Liver (tissue), 3 donors: ENCODE measurements at regions not wholly inside any gene's neighbourhood (a gene's known extent, or its start where the extent isn't known, plus 50 kb on each side); places are given as distances from the start of the nearest gene placed in this dataset.

ENCODE experiments used
- HNF4G ChIP-seq: IDR thresholded peaks from 2 replicates; pipeline ENCODE4 v1.6.1; 2016; ENCODE audit warnings: antibody characterized with exemption
- NR2F2 ChIP-seq: IDR thresholded peaks from 2 replicates; pipeline ENCODE4 v1.6.1; 2016; ENCODE audit warnings: antibody characterized with exemption
- TF ChIP-seq, protein P1 (sequence below): fragments of 150-350 bp; IDR thresholded peaks from 2 replicates; pipeline ENCODE4 v1.5.1; 2017; ENCODE audit warnings: improper control_type of control experiment, low read depth, low read length; ENCODE audit not compliant: missing input control
- TF ChIP-seq, protein P2 (sequence below): IDR thresholded peaks from 2 replicates; pipeline ENCODE4 v1.6.1; 2016; ENCODE audit warnings: antibody characterized with exemption, mild to moderate bottlenecking
- donor health status: healthy.
- donor health status: healthy.

DNA sequence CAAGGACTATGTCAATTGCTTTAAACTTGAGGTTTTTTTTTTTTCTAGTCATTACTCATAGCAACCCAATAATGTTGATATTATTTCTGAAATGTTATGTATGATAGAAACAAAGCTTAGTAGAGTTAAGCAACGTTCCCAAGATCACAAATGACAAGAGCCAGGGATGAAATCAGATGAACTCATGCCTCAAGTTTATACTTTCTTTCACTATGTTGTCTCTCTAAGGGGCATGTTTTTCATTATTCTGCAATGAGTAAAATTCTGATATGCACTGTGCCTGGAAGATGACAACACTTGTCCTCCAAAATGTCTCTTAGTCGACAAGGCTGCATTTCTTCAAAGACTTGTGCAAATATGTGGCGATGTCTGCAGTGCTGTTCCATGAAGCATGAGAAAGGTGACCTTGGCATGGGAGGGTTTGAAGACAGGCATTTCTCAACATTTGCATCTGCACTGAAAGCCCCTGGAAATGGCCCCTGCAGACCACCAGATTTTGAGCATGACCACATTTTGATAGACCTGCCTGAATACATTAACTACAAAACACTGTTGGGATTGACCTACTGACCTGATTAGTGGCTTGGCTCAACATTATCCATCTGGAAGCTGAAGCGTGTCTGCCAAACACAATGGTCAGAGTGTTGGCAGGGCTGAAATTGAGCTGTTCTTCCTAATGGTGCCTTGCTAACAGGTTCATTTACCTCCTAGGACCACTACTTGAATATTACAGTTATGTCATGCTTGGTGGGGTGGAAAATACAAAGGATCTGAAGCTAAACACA, 1027.5 kb downstream of the CDH11 start:
- TF ChIP-seq, protein P1, sequence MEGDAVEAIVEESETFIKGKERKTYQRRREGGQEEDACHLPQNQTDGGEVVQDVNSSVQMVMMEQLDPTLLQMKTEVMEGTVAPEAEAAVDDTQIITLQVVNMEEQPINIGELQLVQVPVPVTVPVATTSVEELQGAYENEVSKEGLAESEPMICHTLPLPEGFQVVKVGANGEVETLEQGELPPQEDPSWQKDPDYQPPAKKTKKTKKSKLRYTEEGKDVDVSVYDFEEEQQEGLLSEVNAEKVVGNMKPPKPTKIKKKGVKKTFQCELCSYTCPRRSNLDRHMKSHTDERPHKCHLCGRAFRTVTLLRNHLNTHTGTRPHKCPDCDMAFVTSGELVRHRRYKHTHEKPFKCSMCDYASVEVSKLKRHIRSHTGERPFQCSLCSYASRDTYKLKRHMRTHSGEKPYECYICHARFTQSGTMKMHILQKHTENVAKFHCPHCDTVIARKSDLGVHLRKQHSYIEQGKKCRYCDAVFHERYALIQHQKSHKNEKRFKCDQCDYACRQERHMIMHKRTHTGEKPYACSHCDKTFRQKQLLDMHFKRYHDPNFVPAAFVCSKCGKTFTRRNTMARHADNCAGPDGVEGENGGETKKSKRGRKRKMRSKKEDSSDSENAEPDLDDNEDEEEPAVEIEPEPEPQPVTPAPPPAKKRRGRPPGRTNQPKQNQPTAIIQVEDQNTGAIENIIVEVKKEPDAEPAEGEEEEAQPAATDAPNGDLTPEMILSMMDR: no peak
- TF ChIP-seq NR2F2 (no peak), HNF4G (no peak)
- TF ChIP-seq, protein P2, sequence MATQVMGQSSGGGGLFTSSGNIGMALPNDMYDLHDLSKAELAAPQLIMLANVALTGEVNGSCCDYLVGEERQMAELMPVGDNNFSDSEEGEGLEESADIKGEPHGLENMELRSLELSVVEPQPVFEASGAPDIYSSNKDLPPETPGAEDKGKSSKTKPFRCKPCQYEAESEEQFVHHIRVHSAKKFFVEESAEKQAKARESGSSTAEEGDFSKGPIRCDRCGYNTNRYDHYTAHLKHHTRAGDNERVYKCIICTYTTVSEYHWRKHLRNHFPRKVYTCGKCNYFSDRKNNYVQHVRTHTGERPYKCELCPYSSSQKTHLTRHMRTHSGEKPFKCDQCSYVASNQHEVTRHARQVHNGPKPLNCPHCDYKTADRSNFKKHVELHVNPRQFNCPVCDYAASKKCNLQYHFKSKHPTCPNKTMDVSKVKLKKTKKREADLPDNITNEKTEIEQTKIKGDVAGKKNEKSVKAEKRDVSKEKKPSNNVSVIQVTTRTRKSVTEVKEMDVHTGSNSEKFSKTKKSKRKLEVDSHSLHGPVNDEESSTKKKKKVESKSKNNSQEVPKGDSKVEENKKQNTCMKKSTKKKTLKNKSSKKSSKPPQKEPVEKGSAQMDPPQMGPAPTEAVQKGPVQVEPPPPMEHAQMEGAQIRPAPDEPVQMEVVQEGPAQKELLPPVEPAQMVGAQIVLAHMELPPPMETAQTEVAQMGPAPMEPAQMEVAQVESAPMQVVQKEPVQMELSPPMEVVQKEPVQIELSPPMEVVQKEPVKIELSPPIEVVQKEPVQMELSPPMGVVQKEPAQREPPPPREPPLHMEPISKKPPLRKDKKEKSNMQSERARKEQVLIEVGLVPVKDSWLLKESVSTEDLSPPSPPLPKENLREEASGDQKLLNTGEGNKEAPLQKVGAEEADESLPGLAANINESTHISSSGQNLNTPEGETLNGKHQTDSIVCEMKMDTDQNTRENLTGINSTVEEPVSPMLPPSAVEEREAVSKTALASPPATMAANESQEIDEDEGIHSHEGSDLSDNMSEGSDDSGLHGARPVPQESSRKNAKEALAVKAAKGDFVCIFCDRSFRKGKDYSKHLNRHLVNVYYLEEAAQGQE: no peak
